Fibroblast of skin of right biceps (primary cell): ENCODE measurements at regions not wholly inside any gene's neighbourhood (a gene's known extent, or its start where the extent isn't known, plus 50 kb on each side); places are given as distances from the start of the nearest gene placed in this dataset.
A peak's percentile ranks its signal among the peaks of the same experiment; 100 is the strongest.

Experiments used
- DNase-seq: peaks from one replicate; pipeline ENCODE4 v3.0.0-alpha.2; 2013

GRCh38 chr3:168197162-168197561, 101.4 kb upstream of the GOLIM4 start:
- DNase-seq: no peak

GRCh38 chr3:168191856-168192255, 96.1 kb upstream of the GOLIM4 start:
- no peak for DNase-seq

- DNase-seq: no peak
Measured at GRCh38 chr3:168187233-168187632, 91.5 kb upstream of the GOLIM4 start.

- DNase-seq: no peak
Measured at GRCh38 chr3:168186293-168186983, 90.7 kb upstream of the GOLIM4 start.

GRCh38 chr3:168183774-168184173, 88.0 kb upstream of the GOLIM4 start:
- DNase-seq: no peak

- DNase-seq: no peak
Measured at GRCh38 chr3:168168743-168169142, 73.0 kb upstream of the GOLIM4 start.

GRCh38 chr3:168165390-168166269, 69.9 kb upstream of the GOLIM4 start:
- peak; percentile 71 for DNase-seq

GRCh38 chr3:168162172-168162571, 66.4 kb upstream of the GOLIM4 start:
- DNase-seq: no peak

- no peak for DNase-seq
Measured at GRCh38 chr3:168161696-168162095, 66.0 kb upstream of the GOLIM4 start.

GRCh38 chr3:168157903-168158302, 62.2 kb upstream of the GOLIM4 start:
- no peak for DNase-seq

- no peak for DNase-seq
Measured at GRCh38 chr3:168157099-168157700, 61.5 kb upstream of the GOLIM4 start.

- no peak for DNase-seq
Measured at GRCh38 chr3:168156479-168156878, 60.8 kb upstream of the GOLIM4 start.

GRCh38 chr3:168155303-168155702, 59.6 kb upstream of the GOLIM4 start:
- no peak for DNase-seq

- no peak for DNase-seq
Measured at GRCh38 chr3:168154089-168154488, 58.4 kb upstream of the GOLIM4 start.

GRCh38 chr3:168152149-168152548, 56.4 kb upstream of the GOLIM4 start:
- DNase-seq: no peak
